Myocyte (in vitro differentiated cells): ENCODE measurements at regions not wholly inside any gene's neighbourhood (a gene's known extent, or its start where the extent isn't known, plus 50 kb on each side); places are given as distances from the start of the nearest gene placed in this dataset.
"Not testable (repeated sequence)": the region's sequence is repeated elsewhere in the genome, so short reads cannot be mapped to it uniquely, and the experiment has no call there.

Experiments used
- DNase-seq: peaks from one replicate; pipeline ENCODE4 v3.0.0-alpha.2; 2012; ENCODE audit warnings: low read depth

DNA sequence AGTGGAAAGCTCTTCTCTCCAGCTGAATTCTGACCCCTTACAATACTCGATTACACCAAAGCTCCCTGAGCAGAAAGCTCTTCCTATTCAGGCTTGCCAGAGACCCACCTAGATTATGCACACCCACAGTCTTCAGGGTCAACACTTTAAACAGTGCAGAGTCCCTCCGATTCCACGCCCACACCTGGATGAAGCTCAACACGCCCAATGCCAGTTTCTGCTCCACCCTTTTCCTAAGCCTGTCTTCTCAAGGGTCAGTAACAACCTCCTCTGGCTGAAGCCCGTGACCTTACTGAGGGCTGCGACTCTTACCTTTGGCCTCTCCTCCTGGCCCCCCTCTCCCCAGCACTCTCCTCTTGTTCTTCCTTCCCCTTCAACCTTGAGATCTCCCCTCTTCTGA lies 492.0 kb upstream of the SALL3 start:
- no peak for DNase-seq

- DNase-seq, result no peak
Observed at GRCh38 chr18:78492064-78492812, 487.4 kb upstream of the SALL3 start.

GRCh38 chr18:78492813-78493371 lies 486.7 kb upstream of the SALL3 start:
- no peak for DNase-seq

GRCh38 chr18:78493490-78493889 lies 486.1 kb upstream of the SALL3 start:
- DNase-seq, result not testable (repeated sequence)

DNA sequence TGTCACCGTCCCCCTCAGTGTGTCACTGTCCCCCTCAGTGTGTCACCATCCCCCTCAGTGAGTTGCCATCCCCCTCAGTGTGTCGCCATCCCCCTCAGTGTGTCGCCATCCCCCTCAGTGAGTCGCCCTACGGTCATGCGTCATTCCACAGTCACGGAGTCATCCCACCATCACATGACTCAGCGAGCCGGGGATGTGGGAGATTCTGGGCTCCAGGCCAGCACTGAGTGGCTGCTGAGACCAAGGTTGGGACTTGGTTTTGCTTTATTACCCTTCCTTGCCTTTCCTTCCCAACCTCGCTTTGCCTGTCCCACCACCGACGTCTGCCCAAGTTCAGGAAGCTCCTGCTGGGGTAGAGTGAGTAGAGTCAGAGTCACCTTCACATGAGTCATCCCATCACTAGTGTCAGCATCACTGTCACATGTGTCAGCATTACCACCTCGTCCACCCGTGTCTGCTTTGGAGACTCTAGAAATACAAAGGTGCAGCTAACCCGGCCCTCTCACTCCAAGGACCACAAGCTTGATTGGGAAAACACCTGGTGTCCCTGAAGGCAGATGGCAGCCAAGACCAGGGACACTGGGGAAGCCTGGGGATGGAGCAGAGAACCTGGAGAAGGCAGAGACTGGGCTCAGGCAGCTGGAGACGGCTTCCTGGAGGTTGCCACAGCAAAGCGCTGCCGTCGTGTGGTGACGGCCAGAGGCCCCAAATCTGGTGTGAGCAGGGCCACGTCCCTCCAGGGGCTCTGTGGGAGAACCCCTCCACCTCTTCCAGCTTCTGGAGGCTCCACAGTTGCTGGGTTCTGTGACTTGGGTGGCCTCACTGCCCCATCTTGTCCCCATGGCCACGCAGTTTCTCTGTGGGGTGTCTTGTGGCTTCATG lies 485.2 kb upstream of the SALL3 start:
- DNase-seq, result no peak

GRCh38 chr18:78495550-78495949 lies 484.1 kb upstream of the SALL3 start:
- DNase-seq, result no peak

DNA sequence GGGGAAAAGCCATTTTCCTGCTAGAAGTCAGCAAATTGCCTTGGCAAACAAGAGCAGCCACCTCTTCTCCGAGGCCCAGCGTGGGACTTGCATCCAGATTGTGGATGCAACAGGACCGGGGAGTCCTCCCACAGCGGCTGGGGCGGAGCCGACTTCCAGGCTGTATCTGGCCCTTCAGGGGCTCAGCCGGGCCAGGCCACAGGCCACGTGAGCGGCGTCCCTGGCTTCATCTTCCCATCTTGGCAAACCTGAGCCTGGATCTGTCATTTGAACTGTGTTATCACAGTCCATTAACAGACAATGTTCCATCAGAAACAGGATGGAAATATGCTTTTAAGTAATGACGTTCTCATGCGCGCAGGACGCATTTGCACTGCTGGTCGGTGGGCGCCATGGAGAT lies 483.5 kb upstream of the SALL3 start:
- no peak for DNase-seq

DNA sequence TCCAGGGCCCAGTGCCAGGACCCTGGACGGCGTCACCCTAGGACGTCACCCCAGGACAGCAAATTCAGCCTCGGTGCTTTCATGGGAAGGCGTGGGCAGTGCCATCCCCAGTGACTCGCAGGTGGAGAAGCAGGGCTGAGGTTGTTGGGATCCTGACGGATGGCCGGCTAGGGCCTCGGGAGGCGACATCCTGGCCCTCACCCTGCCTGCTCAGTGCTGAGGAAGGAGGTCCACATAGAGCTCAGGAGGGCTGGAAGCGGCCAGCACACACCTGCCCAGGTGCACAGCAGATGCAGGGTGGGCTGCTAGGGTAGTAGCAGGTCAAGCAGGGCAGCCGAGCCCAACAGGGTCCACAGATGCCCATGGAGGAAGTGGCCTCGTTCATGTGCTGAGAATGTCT lies 482.0 kb upstream of the SALL3 start:
- no peak for DNase-seq

- no peak for DNase-seq
Observed at GRCh38 chr18:78499586-78499985, 480.0 kb upstream of the SALL3 start.

DNA sequence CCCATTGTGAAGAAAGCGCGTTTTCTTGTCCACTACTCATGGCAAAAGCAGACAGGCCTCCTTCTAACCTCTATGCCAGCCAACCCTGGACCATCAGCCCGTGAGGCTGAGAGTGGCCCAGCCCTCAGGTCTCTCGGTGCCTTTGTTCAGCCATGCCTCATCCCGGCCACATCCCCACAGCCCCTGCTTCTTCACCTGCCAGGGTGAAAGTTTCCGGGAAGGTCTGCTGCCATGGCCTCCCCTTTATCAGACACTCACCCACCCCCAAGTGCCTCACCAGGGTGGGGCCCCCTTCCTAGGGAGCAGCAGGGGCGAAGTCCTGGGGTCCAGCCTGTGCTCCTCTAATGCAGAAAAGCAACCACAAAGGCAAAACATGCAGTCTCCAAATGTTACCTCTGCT lies 478.4 kb upstream of the SALL3 start:
- no peak for DNase-seq

GRCh38 chr18:78503129-78503528 lies 476.5 kb upstream of the SALL3 start:
- DNase-seq, result no peak

- DNase-seq, result no peak
Observed at GRCh38 chr18:78505851-78506461, 473.7 kb upstream of the SALL3 start.

GRCh38 chr18:78507217-78507616 lies 472.4 kb upstream of the SALL3 start:
- no peak for DNase-seq

DNA sequence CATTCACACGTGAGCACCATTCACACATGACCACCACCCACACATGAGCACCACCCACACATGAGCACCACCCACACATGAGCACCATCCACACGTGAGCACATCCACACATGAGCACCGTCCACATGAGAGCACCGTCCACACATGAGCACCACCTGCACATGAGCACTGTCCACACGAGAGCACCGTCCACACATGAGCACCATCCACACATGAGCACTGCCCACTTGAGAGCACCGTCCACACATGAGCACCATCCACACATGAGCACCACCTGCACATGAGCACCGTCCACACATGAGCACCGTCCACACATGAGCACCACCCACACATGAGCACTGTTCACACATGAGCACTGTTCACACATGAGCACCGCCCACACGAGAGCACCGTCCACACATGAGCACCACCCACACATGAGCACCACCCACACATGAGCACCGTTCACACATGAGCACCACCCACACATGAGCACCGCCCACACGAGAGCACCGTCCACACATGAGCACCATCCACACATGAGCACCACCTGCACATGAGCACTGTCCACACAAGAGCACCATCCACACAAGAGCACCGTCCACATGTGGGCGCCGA lies 471.3 kb upstream of the SALL3 start:
- not testable (repeated sequence) for DNase-seq

DNA sequence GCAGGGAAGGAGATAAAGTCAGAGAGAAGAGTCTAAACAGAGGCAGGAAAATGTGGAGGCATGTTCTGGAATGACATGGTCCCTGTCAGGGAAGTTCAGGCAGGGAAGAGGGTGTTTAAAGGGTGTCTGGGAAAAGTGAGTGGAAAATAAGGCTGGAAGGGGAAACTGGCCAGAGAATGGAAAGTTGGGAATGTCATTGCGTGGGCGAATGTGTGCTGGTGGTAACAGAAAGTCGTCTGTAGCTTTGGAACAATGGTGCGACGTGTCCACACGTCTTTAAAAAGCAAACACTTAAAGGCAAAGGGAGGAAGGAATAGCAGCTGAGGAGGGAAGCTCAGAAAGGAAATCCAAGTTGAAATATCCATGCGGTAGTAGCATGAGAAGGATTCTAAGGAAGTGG lies 469.5 kb upstream of the SALL3 start:
- no peak for DNase-seq

GRCh38 chr18:78510636-78511035 lies 469.0 kb upstream of the SALL3 start:
- no peak for DNase-seq

- no peak for DNase-seq
Observed at GRCh38 chr18:78511666-78512601, 467.7 kb upstream of the SALL3 start.

DNA sequence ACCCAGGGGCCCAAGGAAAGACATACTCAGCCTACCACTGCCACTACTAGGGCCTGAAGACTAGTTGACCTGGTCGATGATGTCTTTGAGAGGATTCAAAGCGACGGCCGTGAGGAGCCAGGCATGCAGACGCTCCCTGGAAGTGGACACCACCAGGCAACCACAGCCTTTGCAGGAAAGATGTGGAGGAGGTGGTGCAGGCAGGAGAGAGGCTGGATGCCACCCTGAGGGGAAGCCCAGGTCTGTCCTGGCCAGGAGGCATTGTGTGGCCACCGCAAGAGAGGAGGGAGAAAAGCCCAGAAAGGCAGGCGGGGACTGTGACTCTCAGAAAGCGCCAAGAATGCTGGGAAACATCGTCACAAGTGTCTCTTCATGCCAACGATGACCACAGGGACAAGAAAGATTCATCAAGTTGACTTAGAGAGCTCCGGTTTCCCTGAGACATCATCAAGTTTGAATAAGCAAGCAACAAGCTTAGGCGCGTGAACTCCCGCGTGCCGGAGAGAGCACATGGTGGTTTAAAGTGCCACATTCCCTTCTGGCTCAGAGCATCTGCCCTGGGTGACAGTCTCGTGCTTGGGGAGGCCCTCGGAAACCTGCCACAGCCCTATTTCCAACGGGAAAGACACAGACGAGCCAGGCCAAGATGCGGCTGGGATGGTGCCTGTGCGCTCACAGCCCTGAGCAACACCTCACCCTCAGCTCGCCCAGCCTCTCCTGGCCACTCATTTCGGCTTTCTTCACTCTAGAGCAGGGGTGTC lies 464.5 kb upstream of the SALL3 start:
- no peak for DNase-seq

GRCh38 chr18:78517328-78517727 lies 462.3 kb upstream of the SALL3 start:
- DNase-seq, result no peak

DNA sequence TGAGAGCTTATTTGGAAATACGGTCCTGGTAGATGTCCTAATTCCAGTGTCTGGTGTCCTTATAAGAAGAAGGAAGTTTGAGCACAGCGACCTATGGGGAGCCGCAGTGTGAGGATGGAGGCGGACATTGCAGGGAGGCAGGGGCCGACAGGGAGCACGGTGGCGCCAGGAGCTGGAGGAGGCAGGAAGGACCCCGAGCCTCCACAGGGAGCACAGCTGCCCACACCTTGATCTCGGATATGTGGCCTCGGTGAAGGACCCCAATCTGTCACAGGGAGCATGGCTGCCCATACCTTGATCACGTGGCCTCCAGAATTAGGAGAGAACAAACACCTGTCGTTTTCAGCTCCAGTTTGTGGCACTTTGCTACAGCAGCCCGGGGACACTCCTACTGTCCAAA lies 461.6 kb upstream of the SALL3 start:
- DNase-seq, result no peak
